Loucy (cell line): ENCODE measurements at regions not wholly inside any gene's neighbourhood (a gene's known extent, or its start where the extent isn't known, plus 50 kb on each side); places are given as distances from the start of the nearest gene placed in this dataset.

Source experiments
- H2AFZ ChIP-seq: fragments of 200-600 bp; sonication (generic); 2 replicates; pipeline ENCODE4 v1.6.0; 2016; ENCODE audit warnings: antibody characterized with exemption, mild to moderate bottlenecking, low read length, moderate library complexity
- H3F3A ChIP-seq: fragments of 200-600 bp; 2 replicates; pipeline ENCODE4 v1.6.0; 2016; ENCODE audit warnings: antibody characterized with exemption, low read depth, mild to moderate bottlenecking
- H3K27me3 ChIP-seq: fragments of 200-600 bp; sonication (generic); 2 replicates; pipeline ENCODE4 v1.6.1; 2014; ENCODE audit warnings: low read length, mild to moderate bottlenecking; ENCODE audit not compliant: insufficient read depth, poor library complexity, severe bottlenecking
- H3K36me3 ChIP-seq: fragments of 200-600 bp; sonication (generic); 2 replicates; pipeline ENCODE4 v1.6.1; 2016; ENCODE audit warnings: low read length; ENCODE audit not compliant: insufficient read depth
- H3K4me1 ChIP-seq: fragments of 200-600 bp; sonication (generic); 2 replicates; pipeline ENCODE4 v1.5.1; 2014; ENCODE audit warnings: low read length, mild to moderate bottlenecking; ENCODE audit not compliant: insufficient read depth, poor library complexity, severe bottlenecking
- H3K4me2 ChIP-seq: fragments of 200-600 bp; sonication (generic); 2 replicates; pipeline ENCODE4 v1.6.0; 2014; ENCODE audit warnings: antibody characterized with exemption, low read length, low read depth, mild to moderate bottlenecking; ENCODE audit not compliant: poor library complexity, severe bottlenecking
- H3K4me3 ChIP-seq: fragments of 200-600 bp; sonication (generic); 2 replicates; pipeline ENCODE4 v1.5.1; 2014; ENCODE audit warnings: low read length, mild to moderate bottlenecking, mixed read lengths; ENCODE audit not compliant: poor library complexity, severe bottlenecking
- H3K79me2 ChIP-seq: fragments of 200-600 bp; sonication (generic); 2 replicates; pipeline ENCODE4 v1.6.1; 2014; ENCODE audit warnings: low read length; ENCODE audit not compliant: insufficient read depth
- H3K9ac ChIP-seq: fragments of 200-600 bp; sonication (generic); 2 replicates; pipeline ENCODE4 v1.6.0; 2014; ENCODE audit warnings: mild to moderate bottlenecking, low read depth, low read length, moderate library complexity; ENCODE audit not compliant: poor library complexity, severe bottlenecking
- H3K9me2 ChIP-seq: fragments of 200-600 bp; sonication (generic); replicated peaks from 2 replicates; pipeline ENCODE4 v1.6.1; 2016; ENCODE audit warnings: low read depth, low read length, mixed read lengths
- H3K9me3 ChIP-seq: fragments of 200-600 bp; sonication (generic); 2 replicates; pipeline ENCODE4 v1.6.1; 2014; ENCODE audit warnings: mild to moderate bottlenecking, antibody characterized with exemption, low read length, low read depth; ENCODE audit not compliant: insufficient read depth
- H4K20me1 ChIP-seq: fragments of 200-600 bp; sonication (generic); 2 replicates; pipeline ENCODE4 v1.6.0; 2014; ENCODE audit warnings: antibody characterized with exemption, low read length, mild to moderate bottlenecking; ENCODE audit not compliant: insufficient read depth, poor library complexity, severe bottlenecking
- CTCF ChIP-seq: fragments of 200-600 bp; sonication (generic); conservative IDR thresholded peaks from 2 replicates; pipeline ENCODE4 v1.5.1; 2014; ENCODE audit warnings: mild to moderate bottlenecking, antibody characterized with exemption, low read length
- EZH2phosphoT487 ChIP-seq: fragments of 200-600 bp; IDR thresholded peaks from 2 replicates; pipeline ENCODE4 v1.6.1; 2018; ENCODE audit warnings: antibody characterized with exemption, mild to moderate bottlenecking, moderate library complexity, borderline replicate concordance

- Histone ChIP-seq H4K20me1 (no peaks in the 10 kb centered on the region), H2AFZ (no peak overlapping the region), H3K9me2 (no peaks in the 10 kb centered on the region), H3K36me3 (no peaks in the 10 kb centered on the region), H3K4me3 (no peak overlapping the region), H3F3A (no peaks in the 10 kb centered on the region), H3K27me3 (no peaks in the 10 kb centered on the region), H3K4me1 (no peaks in the 10 kb centered on the region), H3K9ac (no peak overlapping the region), H3K79me2 (no peaks in the 10 kb centered on the region), H3K9me3 (no peaks in the 10 kb centered on the region), H3K4me2 (no peak overlapping the region)
- no peak for TF ChIP-seq EZH2phosphoT487
- no peak for TF ChIP-seq CTCF
These were observed 898.8 kb downstream of the TTLL7 start for GRCh38 chr1:83100133-83100532.

GRCh38 chr1:83098791-83099190 is 900.1 kb downstream of the TTLL7 start:
- Histone ChIP-seq H3K4me2 (no peak overlapping the region), H3K9me3 (no peaks in the 10 kb centered on the region), H3K36me3 (no peaks in the 10 kb centered on the region), H2AFZ (no peak overlapping the region), H4K20me1 (no peaks in the 10 kb centered on the region), H3K27me3 (no peaks in the 10 kb centered on the region), H3K9ac (no peak overlapping the region), H3F3A (no peaks in the 10 kb centered on the region), H3K4me3 (no peak overlapping the region), H3K79me2 (no peaks in the 10 kb centered on the region), H3K9me2 (no peaks in the 10 kb centered on the region), H3K4me1 (no peaks in the 10 kb centered on the region)
- TF ChIP-seq CTCF (no peak), EZH2phosphoT487 (no peak)

GRCh38 chr1:83098131-83098530 is 900.8 kb downstream of the TTLL7 start:
- H3K9me2 ChIP-seq, result no peaks in the 10 kb centered on the region
- H3K79me2 ChIP-seq, result no peaks in the 10 kb centered on the region
- H3F3A ChIP-seq, result no peaks in the 10 kb centered on the region
- H3K36me3 ChIP-seq, result no peaks in the 10 kb centered on the region
- H2AFZ ChIP-seq, result no peak overlapping the region
- no peak overlapping the region for H3K4me2 ChIP-seq
- H3K27me3 ChIP-seq, result no peaks in the 10 kb centered on the region
- H3K9ac ChIP-seq, result no peak overlapping the region
- TF ChIP-seq EZH2phosphoT487 (no peak), CTCF (no peak)
- H4K20me1 ChIP-seq, result no peaks in the 10 kb centered on the region
- H3K9me3 ChIP-seq, result no peaks in the 10 kb centered on the region
- no peaks in the 10 kb centered on the region for H3K4me1 ChIP-seq
- no peak overlapping the region for H3K4me3 ChIP-seq
